PC-3 (cell line): ENCODE measurements at regions not wholly inside any gene's neighbourhood (a gene's known extent, or its start where the extent isn't known, plus 50 kb on each side); places are given as distances from the start of the nearest gene placed in this dataset.

Source experiments
- ATAC-seq: fragments of 200-7000 bp; cut with Tn5 transposase; 2 replicates; pipeline ENCODE4 v1.9.1; 2020; ENCODE audit warnings: mild to moderate bottlenecking, moderate library complexity
- BruUV-seq: library from RNA; stranded (reverse); fragments of 400-500 nt; replicated peaks from 2 replicates; lab custom pipeline; 2021; lab: Mats Ljungman, UMichigan
- CTCF ChIA-PET: fragments of 300-600 bp; sonication (Branson Sonifier 250); formaldehyde crosslinking; loops from one replicate; lab custom pipeline; 2022; ENCODE audit warnings: antibody characterized with exemption; lab: Charles Lee
- POLR2A ChIA-PET: fragments of 300-600 bp; sonication (Branson Sonifier 250); formaldehyde crosslinking; loops from one replicate; lab custom pipeline; 2022; ENCODE audit warnings: antibody characterized with exemption; ENCODE audit not compliant: unreplicated experiment; lab: Charles Lee
- DNase-seq: peaks from one replicate; pipeline ENCODE4 v3.0.0-alpha.2; 2015
- H2AFZ ChIP-seq: fragments of 300-600 bp; sonication (generic); 2 replicates; pipeline ENCODE4 v1.6.0; 2016; ENCODE audit warnings: antibody characterized with exemption, low read length
- H3F3A ChIP-seq: fragments of 300-600 bp; sonication (generic); one replicate; pipeline ENCODE4 v1.6.0; 2017; ENCODE audit warnings: antibody characterized with exemption, low read length, control low read depth, mild to moderate bottlenecking; ENCODE audit not compliant: unreplicated experiment
- H3K27ac ChIP-seq: fragments of 300-600 bp; sonication (generic); 2 replicates; pipeline ENCODE4 v1.5.1; 2016; ENCODE audit warnings: mild to moderate bottlenecking, low read length
- H3K27me3 ChIP-seq: fragments of 300-600 bp; sonication (generic); 2 replicates; pipeline ENCODE4 v1.6.1; 2016; ENCODE audit warnings: low read length, mixed read lengths
- H3K36me3 ChIP-seq: fragments of 300-600 bp; sonication (generic); 2 replicates; pipeline ENCODE4 v1.6.1; 2016; ENCODE audit warnings: low read depth, mixed run types, low read length, mixed read lengths
- H3K4me1 ChIP-seq: fragments of 300-600 bp; sonication (generic); 2 replicates; pipeline ENCODE4 v1.5.1; 2016; ENCODE audit warnings: low read length; ENCODE audit not compliant: insufficient read depth
- H3K4me2 ChIP-seq: fragments of 300-600 bp; sonication (generic); 2 replicates; pipeline ENCODE4 v1.6.0; 2016; ENCODE audit warnings: low read length
- H3K4me3 ChIP-seq: fragments of 300-600 bp; sonication (generic); 2 replicates; pipeline ENCODE4 v1.5.1; 2016; ENCODE audit warnings: mild to moderate bottlenecking, low read length, mixed read lengths
- H3K79me2 ChIP-seq: fragments of 300-600 bp; sonication (generic); 2 replicates; pipeline ENCODE4 v1.6.1; 2017; ENCODE audit warnings: low read length, mixed read lengths
- H3K9ac ChIP-seq: fragments of 300-600 bp; sonication (generic); 2 replicates; pipeline ENCODE4 v1.6.0; 2016; ENCODE audit warnings: mild to moderate bottlenecking, low read length
- H3K9me2 ChIP-seq: fragments of 300-600 bp; sonication (generic); replicated peaks from 2 replicates; pipeline ENCODE4 v1.6.1; 2016; ENCODE audit warnings: mixed run types, low read length, mixed read lengths
- H3K9me3 ChIP-seq: fragments of 300-600 bp; sonication (generic); 2 replicates; pipeline ENCODE4 v1.6.1; 2016; ENCODE audit warnings: low read length, mixed read lengths
- H4K20me1 ChIP-seq: fragments of 300-600 bp; sonication (generic); 2 replicates; pipeline ENCODE4 v1.6.1; 2016; ENCODE audit warnings: low read length, mixed read lengths
- CTCF ChIP-seq: fragments of 300-600 bp; sonication (generic); conservative IDR thresholded peaks from 2 replicates; pipeline ENCODE4 v1.5.1; 2017; ENCODE audit warnings: antibody characterized with exemption, low read depth, mild to moderate bottlenecking, low read length
- EZH2 ChIP-seq: fragments of 300-600 bp; sonication (generic); IDR thresholded peaks from one replicate; pipeline ENCODE4 v1.6.1; 2017; ENCODE audit warnings: antibody characterized with exemption, mild to moderate bottlenecking, low read length; ENCODE audit not compliant: unreplicated experiment
- EZH2phosphoT487 ChIP-seq: fragments of 300-600 bp; sonication (generic); IDR thresholded peaks from 2 replicates; pipeline ENCODE4 v1.6.1; 2018; ENCODE audit warnings: mild to moderate bottlenecking, antibody characterized with exemption, low read length, borderline replicate concordance
- intact Hi-C: fragments of 100-400 bp; cut with micrococcal nuclease; formaldehyde crosslinking; loops from 2 replicates; pipeline ENCODE4 v1.9.0; 2023

GRCh38 chr1:90486996-90487395, 230.1 kb downstream of the BARHL2 start:
- no peak for DNase-seq
- TF ChIP-seq CTCF (no peak), EZH2phosphoT487 (no peak), EZH2 (no peak)
- no peaks in the 10 kb centered on the region for H3F3A ChIP-seq
- H3K4me1 ChIP-seq, result no peaks in the 10 kb centered on the region
- H3K9me3 ChIP-seq, result no peaks in the 10 kb centered on the region
- no peak for ATAC-seq
- CTCF ChIA-PET, result no interaction called here
- intact Hi-C loops, result no loop called here
- no TSS peak for BruUV-seq
- H3K27ac ChIP-seq, result no peak overlapping the region
- no peaks in the 10 kb centered on the region for H4K20me1 ChIP-seq
- H3K4me2 ChIP-seq, result no peak overlapping the region
- H3K36me3 ChIP-seq, result no peaks in the 10 kb centered on the region
- H2AFZ ChIP-seq, result no peak overlapping the region
- H3K27me3 ChIP-seq, result peaks cover 31% of the 10 kb centered on the region
- no peaks in the 10 kb centered on the region for H3K9me2 ChIP-seq
- no peaks in the 10 kb centered on the region for H3K79me2 ChIP-seq
- POLR2A ChIA-PET, result no interaction called here
- H3K4me3 ChIP-seq, result no peak overlapping the region
- H3K9ac ChIP-seq, result no peak overlapping the region

- Histone ChIP-seq H3K79me2 (no peaks in the 10 kb centered on the region), H3K9me2 (no peaks in the 10 kb centered on the region), H3K27me3 (peaks cover 26% of the 10 kb centered on the region), H3K9ac (no peak overlapping the region), H3F3A (no peaks in the 10 kb centered on the region), H2AFZ (no peak overlapping the region), H3K9me3 (no peaks in the 10 kb centered on the region), H3K4me3 (no peak overlapping the region), H3K36me3 (no peaks in the 10 kb centered on the region), H3K4me2 (no peak overlapping the region), H3K27ac (no peak overlapping the region), H4K20me1 (no peaks in the 10 kb centered on the region), H3K4me1 (no peaks in the 10 kb centered on the region)
- ATAC-seq (no peak), DNase-seq (no peak)
- ChIA-PET POLR2A (no interaction called here), CTCF (no interaction called here)
- intact Hi-C loops, result no loop called here
- BruUV-seq, result no TSS peak
- TF ChIP-seq EZH2phosphoT487, result no peak
- TF ChIP-seq CTCF, result no peak
- no peak for TF ChIP-seq EZH2
Measured at GRCh38 chr1:90486134-90486824, 230.8 kb downstream of the BARHL2 start.

- Histone ChIP-seq H3K9me3 (no peaks in the 10 kb centered on the region), H3K9me2 (no peaks in the 10 kb centered on the region), H2AFZ (no peak overlapping the region), H3K79me2 (no peaks in the 10 kb centered on the region), H3K4me2 (no peak overlapping the region), H3K36me3 (no peaks in the 10 kb centered on the region), H3K4me1 (no peaks in the 10 kb centered on the region), H3K27ac (no peak overlapping the region), H3K27me3 (peaks cover 29% of the 10 kb centered on the region), H3K9ac (no peak overlapping the region), H4K20me1 (no peaks in the 10 kb centered on the region), H3K4me3 (no peak overlapping the region), H3F3A (no peaks in the 10 kb centered on the region)
- BruUV-seq, result no TSS peak
- no peak for ATAC-seq
- intact Hi-C loops, result no loop called here
- CTCF ChIA-PET, result no interaction called here
- TF ChIP-seq CTCF (no peak), EZH2 (no peak), EZH2phosphoT487 (no peak)
- POLR2A ChIA-PET, result no interaction called here
- no peak for DNase-seq
Measured at GRCh38 chr1:90480271-90480835, 236.7 kb downstream of the BARHL2 start.
